ENCODE measurements at regions not wholly inside any gene's neighbourhood (a gene's known extent, or its start where the extent isn't known, plus 50 kb on each side); places are given as distances from the start of the nearest gene placed in this dataset.

DNA sequence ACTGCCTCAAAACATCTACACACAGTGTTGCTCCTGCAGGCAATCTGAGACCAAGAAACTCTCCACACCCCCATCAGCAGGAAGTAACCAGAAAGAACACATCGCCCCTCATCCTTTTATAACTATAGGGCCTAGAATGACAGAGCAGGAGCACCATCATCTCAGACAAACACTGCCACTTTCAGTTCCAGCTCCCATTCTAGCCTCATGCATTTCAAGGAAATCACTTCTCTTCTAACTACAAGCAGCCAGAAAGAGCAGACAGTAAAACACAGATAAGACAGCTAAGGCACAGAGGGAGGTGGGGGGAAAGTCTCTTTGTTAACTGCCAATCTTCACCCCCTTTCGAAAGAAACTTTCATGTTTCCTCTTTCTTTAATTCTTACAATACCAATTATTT lies 102.6 kb upstream of the TENT5D start:
- no peak for TF ChIP-seq EZH2 (IDR thresholded peaks at IDR 0.05; ENCODE audit: borderline replicate concordance, low read length)
- TF ChIP-seq, protein P1, sequence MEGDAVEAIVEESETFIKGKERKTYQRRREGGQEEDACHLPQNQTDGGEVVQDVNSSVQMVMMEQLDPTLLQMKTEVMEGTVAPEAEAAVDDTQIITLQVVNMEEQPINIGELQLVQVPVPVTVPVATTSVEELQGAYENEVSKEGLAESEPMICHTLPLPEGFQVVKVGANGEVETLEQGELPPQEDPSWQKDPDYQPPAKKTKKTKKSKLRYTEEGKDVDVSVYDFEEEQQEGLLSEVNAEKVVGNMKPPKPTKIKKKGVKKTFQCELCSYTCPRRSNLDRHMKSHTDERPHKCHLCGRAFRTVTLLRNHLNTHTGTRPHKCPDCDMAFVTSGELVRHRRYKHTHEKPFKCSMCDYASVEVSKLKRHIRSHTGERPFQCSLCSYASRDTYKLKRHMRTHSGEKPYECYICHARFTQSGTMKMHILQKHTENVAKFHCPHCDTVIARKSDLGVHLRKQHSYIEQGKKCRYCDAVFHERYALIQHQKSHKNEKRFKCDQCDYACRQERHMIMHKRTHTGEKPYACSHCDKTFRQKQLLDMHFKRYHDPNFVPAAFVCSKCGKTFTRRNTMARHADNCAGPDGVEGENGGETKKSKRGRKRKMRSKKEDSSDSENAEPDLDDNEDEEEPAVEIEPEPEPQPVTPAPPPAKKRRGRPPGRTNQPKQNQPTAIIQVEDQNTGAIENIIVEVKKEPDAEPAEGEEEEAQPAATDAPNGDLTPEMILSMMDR (IDR thresholded peaks at IDR 0.05; ENCODE audit: low read length) = no peak
